IMR-90 (cell line): ENCODE measurements at regions not wholly inside any gene's neighbourhood (a gene's known extent, or its start where the extent isn't known, plus 50 kb on each side); places are given as distances from the start of the nearest gene placed in this dataset.

Experiments
- ATAC-seq: fragments of 200-7000 bp; cut with Tn5 transposase; 2 replicates; pipeline ENCODE4 v1.9.1; 2020; ENCODE audit warnings: low read depth, mild to moderate bottlenecking, moderate library complexity
- BruUV-seq: library from RNA; stranded (reverse); fragments of 400-500 nt; replicated peaks from 2 replicates; lab custom pipeline; 2021; lab: Mats Ljungman, UMichigan
- CTCF ChIA-PET: fragments of 300-600 bp; formaldehyde crosslinking; extraction: SDS; loops from one replicate; lab custom pipeline; 2021; ENCODE audit warnings: antibody characterized with exemption; lab: Yijun Ruan, JAX
- POLR2A ChIA-PET: fragments of 300-600 bp; sonication (Branson Sonifier 250); formaldehyde crosslinking; loops from one replicate; lab custom pipeline; 2022; ENCODE audit warnings: antibody characterized with exemption; ENCODE audit not compliant: unreplicated experiment; lab: Charles Lee
- DNase-seq: peaks from one replicate; pipeline ENCODE4 v3.0.0; 2013
- H2AFZ ChIP-seq: replicated peaks from 2 replicates; pipeline ENCODE3; 2013; ENCODE audit warnings: low read length, mild to moderate bottlenecking; ENCODE audit not compliant: poor library complexity
- H2AK5ac ChIP-seq: 2 replicates; pipeline ENCODE4 v1.6.1; 2013; ENCODE audit warnings: low read depth, low read length, inconsistent platforms
- H2AK9ac ChIP-seq: replicated peaks from 2 replicates; pipeline ENCODE3; 2013; ENCODE audit warnings: mild to moderate bottlenecking, low read depth, low read length, moderate library complexity; ENCODE audit not compliant: poor library complexity
- H2BK120ac ChIP-seq: 2 replicates; pipeline ENCODE4 v1.6.1; 2013; ENCODE audit warnings: low read depth, low read length, inconsistent platforms
- H2BK15ac ChIP-seq: 3 replicates; pipeline ENCODE4 v1.6.1; 2013; ENCODE audit warnings: low read depth, low read length, inconsistent platforms
- H2BK20ac ChIP-seq: 2 replicates; pipeline ENCODE4 v1.6.1; 2013; ENCODE audit warnings: low read depth, mild to moderate bottlenecking, inconsistent platforms, low read length, moderate library complexity
- H2BK5ac ChIP-seq: 2 replicates; pipeline ENCODE4 v1.6.1; 2013; ENCODE audit warnings: mild to moderate bottlenecking, low read depth, low read length, inconsistent platforms; ENCODE audit not compliant: poor library complexity, severe bottlenecking
- H3K14ac ChIP-seq: replicated peaks from 2 replicates; pipeline ENCODE4 v1.6.1; 2013; ENCODE audit warnings: low read depth, low read length, inconsistent platforms
- H3K18ac ChIP-seq: 2 replicates; pipeline ENCODE4 v1.6.1; 2013; ENCODE audit warnings: low read depth, low read length, control low read depth
- H3K23ac ChIP-seq: 2 replicates; pipeline ENCODE4 v1.6.1; 2013; ENCODE audit warnings: low read depth, low read length, inconsistent platforms
- H3K27ac ChIP-seq: 2 replicates; pipeline ENCODE4 v1.5.1; 2013; ENCODE audit warnings: mild to moderate bottlenecking, control low read depth, low read length; ENCODE audit not compliant: insufficient read depth
- H3K27me3 ChIP-seq: 2 replicates; pipeline ENCODE4 v1.6.1; 2013; ENCODE audit warnings: low read length; ENCODE audit not compliant: control insufficient read depth, insufficient read depth
- H3K36me3 ChIP-seq: 2 replicates; pipeline ENCODE4 v1.6.1; 2013; ENCODE audit warnings: low read length, mixed read lengths; ENCODE audit not compliant: control insufficient read depth, insufficient read depth
- H3K4ac ChIP-seq: 2 replicates; pipeline ENCODE4 v1.6.1; 2013; ENCODE audit warnings: low read depth, low read length, inconsistent platforms
- H3K4me1 ChIP-seq: 2 replicates; pipeline ENCODE4 v1.6.1; 2013; ENCODE audit warnings: low read length, mixed read lengths; ENCODE audit not compliant: control insufficient read depth, insufficient read depth
- H3K4me2 ChIP-seq: 2 replicates; pipeline ENCODE4 v1.6.1; 2013; ENCODE audit warnings: low read depth, mild to moderate bottlenecking, control low read depth, low read length, moderate library complexity
- H3K4me3 ChIP-seq: 2 replicates; pipeline ENCODE4 v1.5.1; 2013; ENCODE audit warnings: low read depth, mild to moderate bottlenecking, control low read depth, low read length, moderate library complexity; ENCODE audit not compliant: insufficient read depth
- H3K56ac ChIP-seq: 2 replicates; pipeline ENCODE4 v1.6.1; 2013; ENCODE audit warnings: low read length, inconsistent platforms; ENCODE audit not compliant: insufficient read depth; ENCODE audit errors: extremely low read depth
- H3K79me1 ChIP-seq, 2 experiments: 2 replicates each; pipeline ENCODE4 v1.6.1; 2013; ENCODE audit warnings: low read length in 2 of 2, inconsistent platforms in 1 of 2, low read depth in 1 of 2
- H3K9ac ChIP-seq: 2 replicates; pipeline ENCODE4 v1.6.1; 2013; ENCODE audit warnings: low read depth, low read length, control low read depth
- H3K9me1 ChIP-seq: 2 replicates; pipeline ENCODE4 v1.6.1; 2013; ENCODE audit warnings: low read length, inconsistent platforms; ENCODE audit not compliant: insufficient read depth
- H3K9me3 ChIP-seq: 2 replicates; pipeline ENCODE4 v1.6.1; 2013; ENCODE audit warnings: low read length; ENCODE audit not compliant: control insufficient read depth, insufficient read depth
- H4K20me1 ChIP-seq: 2 replicates; pipeline ENCODE4 v1.6.1; 2013; ENCODE audit warnings: low read length, inconsistent platforms; ENCODE audit not compliant: insufficient read depth
- H4K5ac ChIP-seq: 2 replicates; pipeline ENCODE4 v1.6.1; 2013; ENCODE audit warnings: mild to moderate bottlenecking, low read depth, low read length, control low read depth
- H4K8ac ChIP-seq, 2 experiments: 2 replicates each; pipeline ENCODE4 v1.6.1; 2013; ENCODE audit warnings: low read depth in 2 of 2, low read length in 2 of 2, control low read depth in 1 of 2, inconsistent platforms in 1 of 2
- H4K91ac ChIP-seq: 2 replicates; pipeline ENCODE4 v1.6.1; 2013; ENCODE audit warnings: low read depth, low read length, inconsistent platforms; ENCODE audit not compliant: insufficient read depth
- BHLHE40 ChIP-seq: fragments of 150-350 bp; IDR thresholded peaks from 2 replicates; pipeline ENCODE4 v1.6.1; 2016; ENCODE audit warnings: mild to moderate bottlenecking, low read depth, low read length
- CEBPB ChIP-seq: IDR thresholded peaks from 2 replicates; pipeline ENCODE4 v1.6.1; 2012; ENCODE audit warnings: low read depth, low read length, improper control_type of control experiment
- CHD1 ChIP-seq: IDR thresholded peaks from 2 replicates; pipeline ENCODE4 v1.6.1; 2012; ENCODE audit warnings: low read depth, low read length, improper control_type of control experiment
- CTCF ChIP-seq: conservative IDR thresholded peaks from 2 replicates; pipeline ENCODE4 v1.5.1; 2012; ENCODE audit warnings: mild to moderate bottlenecking, low read depth, low read length, improper control_type of control experiment
- ELK1 ChIP-seq: fragments of 150-350 bp; IDR thresholded peaks from 2 replicates; pipeline ENCODE4 v1.6.1; 2016; ENCODE audit warnings: low read depth, mild to moderate bottlenecking, low read length, moderate library complexity, borderline replicate concordance
- FOS ChIP-seq: fragments of 150-350 bp; IDR thresholded peaks from 2 replicates; pipeline ENCODE4 v1.6.1; 2016; ENCODE audit warnings: low read depth, low read length
- MAFK ChIP-seq: IDR thresholded peaks from 2 replicates; pipeline ENCODE4 v1.6.1; 2012; ENCODE audit warnings: low read depth, low read length, improper control_type of control experiment
- MAZ ChIP-seq: IDR thresholded peaks from 2 replicates; pipeline ENCODE4 v1.6.1; 2012; ENCODE audit warnings: low read depth, mild to moderate bottlenecking, low read length, improper control_type of control experiment, moderate library complexity, borderline replicate concordance
- MXI1 ChIP-seq: IDR thresholded peaks from 2 replicates; pipeline ENCODE4 v1.6.1; 2012; ENCODE audit warnings: low read depth, mild to moderate bottlenecking, low read length, moderate library complexity, borderline replicate concordance
- NFE2L2 ChIP-seq: fragments of 150-350 bp; IDR thresholded peaks from 2 replicates; pipeline ENCODE4 v1.6.1; 2016; ENCODE audit warnings: low read depth, mild to moderate bottlenecking, low read length
- POLR2A ChIP-seq: IDR thresholded peaks from 2 replicates; pipeline ENCODE4 v1.6.1; 2012; ENCODE audit warnings: mild to moderate bottlenecking, low read depth, low read length
- RAD21 ChIP-seq: IDR thresholded peaks from 2 replicates; pipeline ENCODE4 v1.6.1; 2012; ENCODE audit warnings: low read length, improper control_type of control experiment
- RCOR1 ChIP-seq: IDR thresholded peaks from 2 replicates; pipeline ENCODE4 v1.6.1; 2012; ENCODE audit warnings: mild to moderate bottlenecking, low read length, improper control_type of control experiment; ENCODE audit not compliant: insufficient replicate concordance
- RFX5 ChIP-seq: IDR thresholded peaks from 2 replicates; pipeline ENCODE4 v1.8.0; 2012; ENCODE audit warnings: low read depth, mild to moderate bottlenecking, low read length, moderate library complexity
- SMC3 ChIP-seq: fragments of 150-350 bp; IDR thresholded peaks from 2 replicates; pipeline ENCODE4 v1.6.1; 2016; ENCODE audit warnings: low read depth, mild to moderate bottlenecking, antibody characterized with exemption, low read length, moderate library complexity
- USF2 ChIP-seq: fragments of 150-350 bp; IDR thresholded peaks from 2 replicates; pipeline ENCODE4 v1.6.1; 2017; ENCODE audit warnings: mild to moderate bottlenecking, antibody characterized with exemption, low read length, low read depth
- WGBS, 2 experiments: methylation state at CpG; one replicate each; pipeline versions ENCODE4 v1.1.5 to v1.1.7; 2013; ENCODE audit warnings: missing lambda C conversion rate in 2 of 2; ENCODE audit not compliant: insufficient read length in 1 of 2; ENCODE audit errors: extremely low coverage in 2 of 2; 5-methylcytosine and 5-hydroxymethylcytosine counted together
- dilution Hi-C: fragments of 300-500 bp; cut with HindIII; formaldehyde crosslinking; loops from one replicate; pipeline ENCODE4 v1.14.3; 2018; ENCODE audit warnings: low sequenced_read_pairs; ENCODE audit not compliant: unreplicated experiment
- in situ Hi-C: fragments of 300-500 bp; cut with MboI; formaldehyde crosslinking; loops from 3 replicates; pipeline ENCODE4 v1.14.3; 2019; ENCODE audit warnings: low sequenced_read_pairs, inconsistent platforms, mixed read lengths
- intact Hi-C: fragments of 100-400 bp; cut with micrococcal nuclease; formaldehyde crosslinking; loops from 2 replicates; pipeline ENCODE4 v1.10.0; 2022

GRCh38 chr2:8370258-8370802, 311.5 kb upstream of the ID2 start:
- no peak overlapping the region for H2BK20ac ChIP-seq
- in situ Hi-C loops (no loop called here), dilution Hi-C loops (no loop called here), intact Hi-C loops (no loop called here)
- no peak overlapping the region for H3K18ac ChIP-seq
- no peak overlapping the region for H2BK15ac ChIP-seq
- 0 out of 2 replicates have a peak, but pooled peaks cover 2% of the 10 kb centered on the region for H3K9me3 ChIP-seq
- no peak overlapping the region for H3K9ac ChIP-seq
- ATAC-seq, result no peak
- no peak overlapping the region for H3K14ac ChIP-seq
- no peak overlapping the region for H3K23ac ChIP-seq
- H2BK120ac ChIP-seq, result no peak overlapping the region
- CTCF ChIA-PET, result interaction anchor here (1.2 kb wide), 1 partner anchor 25 kb away, joined by 3 read pairs; no protein-coding TSS in a partner anchor
- POLR2A ChIA-PET, result no interaction called here
- DNase-seq, result no peak
- no peak overlapping the region for H2BK5ac ChIP-seq
- no TSS peak for BruUV-seq
- no peaks in the 10 kb centered on the region for H4K20me1 ChIP-seq
- no peaks in the 10 kb centered on the region for H3K9me1 ChIP-seq
- H3K4me1 ChIP-seq, result no peaks in the 10 kb centered on the region
- H3K79me1 ChIP-seq, result no peaks in the 10 kb centered on the region
- H2AK5ac ChIP-seq, result no peak overlapping the region
- TF ChIP-seq CTCF (no peak), SMC3 (no peak), MAFK (no peak), NFE2L2 (no peak), USF2 (no peak), FOS (no peak), RAD21 (no peak), BHLHE40 (no peak), CEBPB (no peak), MAZ (no peak), ELK1 (no peak), RFX5 (no peak), POLR2A (no peak), RCOR1 (no peak), CHD1 (no peak), MXI1 (no peak)
- no peak overlapping the region for H2AK9ac ChIP-seq
- no peak overlapping the region for H4K5ac ChIP-seq
- no peak overlapping the region for H4K91ac ChIP-seq
- no peak overlapping the region for H3K4me3 ChIP-seq
- H3K36me3 ChIP-seq, result no peaks in the 10 kb centered on the region
- no peak overlapping the region for H3K4me2 ChIP-seq
- no peak overlapping the region for H2AFZ ChIP-seq
- peaks cover 6% of the 10 kb centered on the region for H3K27me3 ChIP-seq
- no peak overlapping the region for H3K27ac ChIP-seq
- H3K4ac ChIP-seq, result no peak overlapping the region
- WGBS, 2 experiments, result no CpG with 5 or more reads among the region's 2 CpGs
- no peak overlapping the region for H3K56ac ChIP-seq
- no peak overlapping the region for H4K8ac ChIP-seq
